ENCODE measurements at regions not wholly inside any gene's neighbourhood (a gene's known extent, or its start where the extent isn't known, plus 50 kb on each side); places are given as distances from the start of the nearest gene placed in this dataset.

- H3K4me1 ChIP-seq (ENCODE audit: control insufficient read depth in 1 of 2, insufficient read depth in 2 of 2, low read length in 2 of 2): no peaks in the 10 kb centered on the region
- no peak for TF ChIP-seq CTCF (IDR thresholded peaks at IDR 0.05)
- peaks cover 6 to 15% of the 10 kb centered on the region in 2 donors for H3K27me3 ChIP-seq (ENCODE audit: control insufficient read depth in 2 of 2, insufficient read depth in 2 of 2, low read length in 2 of 2)
- H4K20me1 ChIP-seq (ENCODE audit: insufficient read depth, low read length): no peaks in the 10 kb centered on the region
- Mint-ChIP-seq H3K27me3 (ENCODE audit: low read depth in 3 of 3) (peaks cover 26 to 39% (median 34%) of the 10 kb centered on the region in 3 donors), H3K9me3 (peaks cover 0 to 2% (median 0%) of the 10 kb centered on the region in 7 donors), H3K4me3 (no peak overlapping the region), H3K4me1 (peaks cover 13% of the 10 kb centered on the region), H3K36me3 (no peaks in the 10 kb centered on the region), H3K27ac (no peak overlapping the region)
- DNase-seq: no peak
- no peaks in the 10 kb centered on the region for H3K79me2 ChIP-seq (ENCODE audit: insufficient read depth, low read length)
- H3K4me3 ChIP-seq (replicated peaks in 1 of 3; ENCODE audit: low read depth in 2 of 3, low read length in 3 of 3): no peak overlapping the region
- no peak overlapping the region for H3K27ac ChIP-seq (ENCODE audit: low read depth in 1 of 2, low read length in 2 of 2)
- no peaks in the 10 kb centered on the region for H3K9me3 ChIP-seq (replicated peaks in 1 of 2; ENCODE audit: control insufficient read depth in 1 of 2, insufficient read depth in 1 of 2, low read length in 2 of 2)
- no peak overlapping the region for H3K9ac ChIP-seq (ENCODE audit: insufficient read depth, low read length, poor library complexity, severe bottlenecking)
- intact Hi-C loops (cut with micrococcal nuclease): no loop called here
- 92% methylated on average over 2 of the region's 6 CpGs for WGBS (ENCODE audit: insufficient coverage)
- no peaks in the 10 kb centered on the region for H3K36me3 ChIP-seq (replicated peaks in 1 of 2; ENCODE audit: control insufficient read depth in 1 of 2, insufficient read depth in 2 of 2, low read length in 2 of 2)
- H2AFZ ChIP-seq (ENCODE audit: insufficient read depth, low read depth, low read length, poor library complexity, severe bottlenecking): no peak overlapping the region
- H3K4me2 ChIP-seq (replicated peaks; ENCODE audit: extremely low read depth, low read length, poor library complexity, severe bottlenecking): no peak overlapping the region
Observed at GRCh38 chr4:26032142-26032541, 118.1 kb downstream of the SMIM20 start.

GRCh38 chr4:26032630-26033317, 118.8 kb downstream of the SMIM20 start:
- no peak for TF ChIP-seq CTCF (IDR thresholded peaks at IDR 0.05)
- no peaks in the 10 kb centered on the region for H3K4me1 ChIP-seq (ENCODE audit: control insufficient read depth in 1 of 2, insufficient read depth in 2 of 2, low read length in 2 of 2)
- no peaks in the 10 kb centered on the region for H3K9me3 ChIP-seq (replicated peaks in 1 of 2; ENCODE audit: control insufficient read depth in 1 of 2, insufficient read depth in 1 of 2, low read length in 2 of 2)
- H3K36me3 ChIP-seq (replicated peaks in 1 of 2; ENCODE audit: control insufficient read depth in 1 of 2, insufficient read depth in 2 of 2, low read length in 2 of 2): no peaks in the 10 kb centered on the region
- DNase-seq: no peak
- H3K27me3 Mint-ChIP-seq (ENCODE audit: low read depth in 3 of 3): peaks cover 22 to 35% (median 34%) of the 10 kb centered on the region in 3 donors
- 97% methylated on average over 5 of the region's 7 CpGs for WGBS (ENCODE audit: insufficient coverage)
- H3K9ac ChIP-seq (ENCODE audit: insufficient read depth, low read length, poor library complexity, severe bottlenecking): no peak overlapping the region
- no peak overlapping the region for H3K27ac Mint-ChIP-seq
- H3K4me2 ChIP-seq (replicated peaks; ENCODE audit: extremely low read depth, low read length, poor library complexity, severe bottlenecking): no peak overlapping the region
- peaks cover 0 to 2% (median 0%) of the 10 kb centered on the region in 7 donors for H3K9me3 Mint-ChIP-seq
- intact Hi-C loops (cut with micrococcal nuclease): no loop called here
- no peak overlapping the region for H2AFZ ChIP-seq (ENCODE audit: insufficient read depth, low read depth, low read length, poor library complexity, severe bottlenecking)
- no peak overlapping the region for H3K27ac ChIP-seq (ENCODE audit: low read depth in 1 of 2, low read length in 2 of 2)
- H3K4me1 Mint-ChIP-seq: peaks cover 16% of the 10 kb centered on the region
- H3K27me3 ChIP-seq (ENCODE audit: control insufficient read depth in 2 of 2, insufficient read depth in 2 of 2, low read length in 2 of 2): peaks cover 6 to 15% of the 10 kb centered on the region in 2 donors
- no peak overlapping the region for H3K4me3 Mint-ChIP-seq
- no peaks in the 10 kb centered on the region for H4K20me1 ChIP-seq (ENCODE audit: insufficient read depth, low read length)
- H3K79me2 ChIP-seq (ENCODE audit: insufficient read depth, low read length): no peaks in the 10 kb centered on the region
- no peaks in the 10 kb centered on the region for H3K36me3 Mint-ChIP-seq
- no peak overlapping the region for H3K4me3 ChIP-seq (replicated peaks in 1 of 3; ENCODE audit: low read depth in 2 of 3, low read length in 3 of 3)

Measured in CD14-positive monocyte (primary cell).